Thyroid gland (tissue), 4 donors: ENCODE measurements at regions not wholly inside any gene's neighbourhood (a gene's known extent, or its start where the extent isn't known, plus 50 kb on each side); places are given as distances from the start of the nearest gene placed in this dataset.

Experiments
- DNase-seq, 2 donors: peaks; one replicate each; pipeline ENCODE4 v3.0.0-alpha.2; 2019
- H3K27ac ChIP-seq, 3 donors: fragments of 200-600 bp; sonication (generic); 1 replicate in 2 of 3; 2 replicates in 1 of 3; pipeline ENCODE4 v1.5.1; 2016 to 2019; ENCODE audit warnings: mild to moderate bottlenecking in 1 of 3, moderate library complexity in 1 of 3
- H3K27me3 ChIP-seq: fragments of 200-600 bp; sonication (generic); one replicate; pipeline ENCODE4 v1.5.1; 2019
- H3K36me3 ChIP-seq, 2 donors: fragments of 200-600 bp; sonication (generic); one replicate each; pipeline ENCODE4 v1.5.1; 2016 to 2019
- H3K4me1 ChIP-seq, 2 donors: fragments of 200-600 bp; sonication (generic); one replicate each; pipeline ENCODE4 v1.5.1; 2017 to 2019
- H3K4me3 ChIP-seq, 3 donors: fragments of 200-600 bp; sonication (generic); replicated peaks in 1 of 3; 1 replicate in 2 of 3; 2 replicates in 1 of 3; pipeline ENCODE4 v1.5.1; 2016; ENCODE audit warnings: mild to moderate bottlenecking in 1 of 3
- H3K9me3 ChIP-seq: fragments of 200-600 bp; sonication (generic); one replicate; pipeline ENCODE4 v1.5.1; 2017
- CTCF ChIP-seq, 6 experiments: fragments of 200-600 bp in 3 of 6; fragments of 450-650 bp in 3 of 6; sonication (generic) in 3 of 6; IDR thresholded peaks; one replicate each; pipeline ENCODE4 v1.5.1; 2016 to 2019; ENCODE audit warnings: antibody characterized with exemption in 6 of 6, mild to moderate bottlenecking in 2 of 6, inconsistent platforms in 1 of 6, moderate library complexity in 1 of 6
- POLR2A ChIP-seq, 2 donors: fragments of 450-650 bp; IDR thresholded peaks; one replicate each; pipeline ENCODE4 v1.6.1; 2017; ENCODE audit warnings: antibody characterized with exemption in 2 of 2, mild to moderate bottlenecking in 2 of 2, moderate library complexity in 1 of 2
- WGBS, 2 donors: methylation state at CpG; one replicate each; pipeline ENCODE4 v1.1.5; 2017; 5-methylcytosine and 5-hydroxymethylcytosine counted together
- intact Hi-C: fragments of 100-400 bp; cut with DNase I; formaldehyde crosslinking; loops from one replicate; pipeline ENCODE4 v1.15.1; 2023

- TF ChIP-seq POLR2A (IDR thresholded peaks at IDR 0.05) (no peak), CTCF (IDR thresholded peaks at IDR 0.05) (no peak)
- Histone ChIP-seq H3K36me3 (no peaks in the 10 kb centered on the region), H3K4me3 (no peak overlapping the region), H3K27ac (no peak overlapping the region), H3K27me3 (no peaks in the 10 kb centered on the region), H3K9me3 (no peaks in the 10 kb centered on the region), H3K4me1 (peaks cover 0 to 3% of the 10 kb centered on the region in 2 donors)
- intact Hi-C loops: no loop called here
- DNase-seq: no peak
- 89 to 94% methylated on average over 3 to 4 of the region's 4 CpGs for WGBS, 2 donors
Measured at GRCh38 chrX:69069086-69069445, 96.2 kb downstream of the PJA1 start.

- H3K4me3 ChIP-seq: no peak overlapping the region
- WGBS, 2 donors: 96 to 97% methylated on average over 4 to 6 of the region's 7 CpGs
- no peak for DNase-seq
Measured at GRCh38 chrX:69068301-69069085, 96.8 kb downstream of the PJA1 start.

DNA sequence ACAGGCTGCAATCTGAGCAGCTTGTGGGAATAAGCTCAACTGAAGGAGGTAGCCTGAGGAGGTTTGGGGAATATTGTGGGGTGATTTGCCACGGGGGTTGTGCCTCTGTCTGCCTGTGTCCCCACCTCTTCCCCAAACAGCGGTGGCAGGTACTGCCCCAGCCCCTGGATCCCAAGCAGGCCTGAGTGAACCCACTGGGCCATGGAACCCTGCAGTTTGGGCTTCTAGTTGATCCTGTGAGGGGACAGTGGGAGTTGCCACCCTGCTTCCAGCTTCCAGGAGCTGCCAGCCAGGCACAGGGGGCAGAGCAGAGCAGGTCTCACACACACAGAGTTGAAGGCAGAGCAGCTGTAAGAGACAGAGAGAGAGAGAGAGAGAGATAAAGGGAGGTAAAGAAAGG is 97.4 kb downstream of the PJA1 start:
- intact Hi-C loops: no loop called here
- DNase-seq: no peak
- Histone ChIP-seq H3K36me3 (no peaks in the 10 kb centered on the region), H3K27me3 (no peaks in the 10 kb centered on the region), H3K4me3 (no peak overlapping the region), H3K27ac (no peak overlapping the region), H3K4me1 (peaks cover 0 to 3% of the 10 kb centered on the region in 2 donors), H3K9me3 (no peaks in the 10 kb centered on the region)
- no CpG with 5 or more reads among the region's 2 CpGs for WGBS, 2 donors
- TF ChIP-seq POLR2A (IDR thresholded peaks at IDR 0.05) (no peak), CTCF (IDR thresholded peaks at IDR 0.05) (no peak)

More at GRCh38 chrX:69068301-69069085, 96.8 kb downstream of the PJA1 start:
- no peak for TF ChIP-seq POLR2A (IDR thresholded peaks at IDR 0.05)
- no peak for TF ChIP-seq CTCF (IDR thresholded peaks at IDR 0.05)
- Histone ChIP-seq H3K4me1 (peaks cover 0 to 3% of the 10 kb centered on the region in 2 donors), H3K27me3 (no peaks in the 10 kb centered on the region), H3K36me3 (no peaks in the 10 kb centered on the region), H3K9me3 (no peaks in the 10 kb centered on the region), H3K27ac (no peak overlapping the region)
- intact Hi-C loops: no loop called here

DNA sequence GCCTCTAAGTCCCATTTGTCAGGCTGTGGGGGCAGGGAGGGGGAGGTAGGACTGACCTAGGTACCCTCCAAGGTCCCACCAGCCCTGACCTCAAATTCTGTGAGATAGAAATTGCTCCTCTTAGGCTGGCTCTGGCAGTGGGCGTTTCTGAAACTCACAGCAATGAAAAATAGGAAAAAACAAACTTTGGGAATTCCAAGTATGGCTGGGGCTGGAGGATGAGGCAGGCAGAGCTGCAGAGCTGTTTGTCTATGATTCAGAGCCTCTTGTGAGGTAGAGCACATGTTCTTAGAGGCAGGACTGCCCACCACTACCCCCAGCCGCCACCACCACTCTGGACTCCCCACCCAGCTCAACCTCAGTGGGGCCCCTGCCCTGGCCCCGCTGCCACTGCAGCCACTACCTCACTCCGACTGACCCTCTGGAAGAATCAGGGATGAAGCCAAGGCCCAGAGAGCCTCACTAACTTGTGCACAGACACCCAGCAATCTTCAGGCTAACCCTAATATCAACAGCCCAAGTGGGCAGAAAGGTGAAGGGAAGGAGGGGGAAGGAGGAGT is 98.2 kb downstream of the PJA1 start:
- Histone ChIP-seq H3K36me3 (no peaks in the 10 kb centered on the region), H3K9me3 (no peaks in the 10 kb centered on the region), H3K27me3 (no peaks in the 10 kb centered on the region), H3K4me1 (peaks cover 0 to 3% of the 10 kb centered on the region in 2 donors), H3K27ac (no peak overlapping the region), H3K4me3 (no peak overlapping the region)
- no peak for TF ChIP-seq POLR2A (IDR thresholded peaks at IDR 0.05)
- no peak for TF ChIP-seq CTCF (IDR thresholded peaks at IDR 0.05)
- intact Hi-C loops: no loop called here
- WGBS, 2 donors: 90 to 92% methylated on average over 1 to 4 of the region's 4 CpGs
- no peak for DNase-seq

- Histone ChIP-seq H3K27ac (no peak overlapping the region), H3K4me3 (no peak overlapping the region), H3K9me3 (no peaks in the 10 kb centered on the region), H3K36me3 (no peaks in the 10 kb centered on the region), H3K4me1 (peaks cover 0 to 2% of the 10 kb centered on the region in 2 donors), H3K27me3 (no peaks in the 10 kb centered on the region)
- no peak for DNase-seq
- intact Hi-C loops: no loop called here
- 91 to 100% methylated on average over 4 to 6 of the region's 7 CpGs for WGBS, 2 donors
- TF ChIP-seq CTCF (IDR thresholded peaks at IDR 0.05): no peak
- no peak for TF ChIP-seq POLR2A (IDR thresholded peaks at IDR 0.05)
Measured at GRCh38 chrX:69066021-69066757, 99.1 kb downstream of the PJA1 start.
